A673 (cell line): ENCODE measurements at regions not wholly inside any gene's neighbourhood (a gene's known extent, or its start where the extent isn't known, plus 50 kb on each side); places are given as distances from the start of the nearest gene placed in this dataset.

Experiments
- BruUV-seq: library from RNA; stranded (reverse); fragments of 400-500 nt; replicated peaks from 2 replicates; lab custom pipeline; 2021; lab: Mats Ljungman, UMichigan
- CTCF ChIA-PET: fragments of 300-600 bp; sonication (Branson Sonifier 250); formaldehyde crosslinking; loops from one replicate; lab custom pipeline; 2022; ENCODE audit warnings: antibody characterized with exemption; lab: Charles Lee
- POLR2A ChIA-PET: fragments of 300-600 bp; sonication (Branson Sonifier 250); formaldehyde crosslinking; loops from one replicate; lab custom pipeline; 2022; ENCODE audit warnings: antibody characterized with exemption; ENCODE audit not compliant: low non-redundant PET; lab: Charles Lee
- DNase-seq: peaks from one replicate; pipeline ENCODE4 v3.0.0-alpha.2; 2015; ENCODE audit warnings: low spot score
- H3K27ac ChIP-seq: fragments of 200-600 bp; sonication (generic); 2 replicates; pipeline ENCODE4 v1.5.1; 2016; ENCODE audit warnings: mixed run types, low read depth, mild to moderate bottlenecking, mixed read lengths, antibody characterized with exemption, low read length; ENCODE audit not compliant: poor library complexity, severe bottlenecking
- H3K27me3 ChIP-seq: fragments of 200-600 bp; sonication (generic); replicated peaks from 2 replicates; pipeline ENCODE4 v1.6.1; 2017; ENCODE audit warnings: mixed run types, low read depth, mild to moderate bottlenecking, mixed read lengths, antibody characterized with exemption, low read length; ENCODE audit not compliant: insufficient read depth, poor library complexity
- H3K36me3 ChIP-seq: fragments of 200-600 bp; sonication (generic); 2 replicates; pipeline ENCODE4 v1.6.1; 2016; ENCODE audit warnings: mixed run types, mild to moderate bottlenecking, mixed read lengths, antibody characterized with exemption, low read length; ENCODE audit not compliant: insufficient read depth, poor library complexity, severe bottlenecking
- H3K4me1 ChIP-seq: fragments of 200-600 bp; sonication (generic); 2 replicates; pipeline ENCODE4 v1.6.1; 2017; ENCODE audit warnings: mixed run types, mild to moderate bottlenecking, mixed read lengths, antibody characterized with exemption, low read length; ENCODE audit not compliant: insufficient read depth, poor library complexity, severe bottlenecking
- H3K4me3 ChIP-seq: fragments of 200-600 bp; sonication (generic); 2 replicates; pipeline ENCODE4 v1.5.1; 2016; ENCODE audit warnings: low read depth, mixed run types, mild to moderate bottlenecking, mixed read lengths, low read length; ENCODE audit not compliant: poor library complexity, severe bottlenecking
- H3K9me3 ChIP-seq: fragments of 200-600 bp; sonication (generic); 2 replicates; pipeline ENCODE4 v1.6.1; 2016; ENCODE audit warnings: mixed run types, low read depth, mild to moderate bottlenecking, mixed read lengths, antibody characterized with exemption, low read length; ENCODE audit not compliant: poor library complexity, severe bottlenecking
- CTCF ChIP-seq: fragments of 300-800, 200-600 bp; sonication (generic); conservative IDR thresholded peaks from 2 replicates; pipeline ENCODE4 v1.5.1; 2017; ENCODE audit warnings: low read depth, mild to moderate bottlenecking, antibody characterized with exemption, low read length, moderate library complexity, mixed read lengths
- EZH2 ChIP-seq: fragments of 200-600 bp; sonication (generic); IDR thresholded peaks from 2 replicates; pipeline ENCODE4 v1.6.1; 2017; ENCODE audit warnings: borderline replicate concordance, low read depth, mild to moderate bottlenecking, mixed read lengths, antibody characterized with exemption, low read length; ENCODE audit not compliant: poor library complexity, severe bottlenecking
- intact Hi-C: fragments of 100-400 bp; cut with micrococcal nuclease; formaldehyde crosslinking; loops from one replicate; pipeline ENCODE4 v1.10.0; 2022; ENCODE audit not compliant: unreplicated experiment

- CTCF ChIA-PET = no interaction called here
- POLR2A ChIA-PET = no interaction called here
- Histone ChIP-seq H3K27ac (no peak overlapping the region), H3K36me3 (no peaks in the 10 kb centered on the region), H3K9me3 (no peaks in the 10 kb centered on the region), H3K27me3 (no peaks in the 10 kb centered on the region), H3K4me3 (no peak overlapping the region), H3K4me1 (no peaks in the 10 kb centered on the region)
- no TSS peak for BruUV-seq
- TF ChIP-seq CTCF (no peak), EZH2 (no peak)
- DNase-seq = no peak
- intact Hi-C loops = no loop called here
Measured at GRCh38 chr10:92773776-92774175, 74.5 kb upstream of the EXOC6 start.

GRCh38 chr10:92778091-92778490 lies 70.2 kb upstream of the EXOC6 start:
- no peak for TF ChIP-seq CTCF
- TF ChIP-seq EZH2 = no peak
- CTCF ChIA-PET = no interaction called here
- intact Hi-C loops = no loop called here

GRCh38 chr10:92785118-92785517 lies 63.2 kb upstream of the EXOC6 start:
- CTCF ChIA-PET = no interaction called here
- Histone ChIP-seq H3K4me3 (no peak overlapping the region), H3K4me1 (no peaks in the 10 kb centered on the region), H3K9me3 (no peaks in the 10 kb centered on the region), H3K27ac (no peak overlapping the region), H3K36me3 (no peaks in the 10 kb centered on the region), H3K27me3 (no peaks in the 10 kb centered on the region)
- POLR2A ChIA-PET = no interaction called here
- intact Hi-C loops = no loop called here
- no TSS peak for BruUV-seq
- no peak for TF ChIP-seq EZH2
- TF ChIP-seq CTCF = no peak
- DNase-seq = no peak

More at GRCh38 chr10:92778091-92778490, 70.2 kb upstream of the EXOC6 start:
- Histone ChIP-seq H3K4me3 (no peak overlapping the region), H3K36me3 (no peaks in the 10 kb centered on the region), H3K27ac (no peak overlapping the region), H3K4me1 (no peaks in the 10 kb centered on the region), H3K27me3 (no peaks in the 10 kb centered on the region), H3K9me3 (no peaks in the 10 kb centered on the region)
- no peak for DNase-seq
- POLR2A ChIA-PET = no interaction called here
- no TSS peak for BruUV-seq
